H1 (cell line): ENCODE measurements at regions not wholly inside any gene's neighbourhood (a gene's known extent, or its start where the extent isn't known, plus 50 kb on each side); places are given as distances from the start of the nearest gene placed in this dataset.

Source experiments
- CTCF ChIA-PET: fragments of 300-600 bp; sonication (Branson Sonifier 250); formaldehyde crosslinking; loops from one replicate; lab custom pipeline; 2021; ENCODE audit not compliant: partially characterized antibody; lab: Charles Lee
- POLR2A ChIA-PET: fragments of 300-600 bp; sonication (Branson Sonifier 250); formaldehyde crosslinking; loops from one replicate; lab custom pipeline; 2021; ENCODE audit warnings: inconsistent platforms; ENCODE audit not compliant: partially characterized antibody; lab: Charles Lee
- DNase-seq, 2 experiments: peaks; one replicate each; pipeline versions ENCODE4 v3.0.0 to v3.0.0-alpha.2; 2010 to 2022; ENCODE audit warnings: low spot score in 2 of 2, low read depth in 1 of 2, mixed read lengths in 1 of 2
- FAIRE-seq: peaks from 2 replicates; lab custom pipeline; 2011; peaks lifted over from hg19 to GRCh38; lab: Jason Lieb, UNC
- H2AFZ ChIP-seq: 2 replicates; pipeline ENCODE4 v1.8.1; 2012; ENCODE audit warnings: low read length, inconsistent platforms
- H2AK5ac ChIP-seq: 2 replicates; pipeline ENCODE4 v1.6.1; 2013; ENCODE audit warnings: low read depth, low read length
- H2BK120ac ChIP-seq: replicated peaks from 2 replicates; pipeline ENCODE3; 2013; ENCODE audit warnings: low read depth, low read length, inconsistent platforms
- H2BK12ac ChIP-seq: 2 replicates; pipeline ENCODE4 v1.6.1; 2013; ENCODE audit warnings: low read depth, low read length
- H2BK15ac ChIP-seq: 2 replicates; pipeline ENCODE4 v1.6.1; 2013; ENCODE audit warnings: low read length
- H2BK20ac ChIP-seq: 2 replicates; pipeline ENCODE4 v1.6.1; 2013; ENCODE audit warnings: low read length
- H2BK5ac ChIP-seq: 2 replicates; pipeline ENCODE4 v1.6.1; 2013; ENCODE audit warnings: low read depth, low read length
- H3K14ac ChIP-seq: 2 replicates; pipeline ENCODE4 v1.6.1; 2013; ENCODE audit warnings: inconsistent platforms; ENCODE audit not compliant: insufficient read length
- H3K18ac ChIP-seq: 2 replicates; pipeline ENCODE4 v1.6.1; 2013; ENCODE audit warnings: low read length; ENCODE audit errors: extremely low read depth
- H3K23ac ChIP-seq: 2 replicates; pipeline ENCODE4 v1.6.1; 2013; ENCODE audit warnings: inconsistent platforms; ENCODE audit not compliant: insufficient read length
- H3K23me2 ChIP-seq: 2 replicates; pipeline ENCODE4 v1.6.1; 2013; ENCODE audit warnings: low read depth, low read length
- H3K27ac ChIP-seq: 2 replicates; pipeline ENCODE4 v1.6.1; 2011; ENCODE audit warnings: low read depth, low read length, inconsistent platforms
- H3K27me3 ChIP-seq, 4 experiments: replicated peaks in 1 of 4; 1 replicate in 1 of 4; 2 replicates in 3 of 4; pipeline versions ENCODE4 v1.6.1 to v1.8.1; 2011 to 2013; ENCODE audit warnings: low read length in 3 of 4, mild to moderate bottlenecking in 3 of 4, inconsistent platforms in 2 of 4, mixed read lengths in 2 of 4, moderate library complexity in 1 of 4; ENCODE audit not compliant: control insufficient read depth in 3 of 4, insufficient read depth in 3 of 4; ENCODE audit errors: extremely low read depth in 1 of 4
- H3K36me3 ChIP-seq, 4 experiments: 2 replicates each; pipeline versions ENCODE4 v1.6.1 to v1.8.1; 2011 to 2013; ENCODE audit warnings: mild to moderate bottlenecking in 4 of 4, low read length in 3 of 4, moderate library complexity in 2 of 4, control low read depth in 1 of 4, inconsistent platforms in 1 of 4; ENCODE audit not compliant: insufficient read depth in 4 of 4, control insufficient read depth in 2 of 4
- H3K4ac ChIP-seq: replicated peaks from 2 replicates; pipeline ENCODE3; 2013; ENCODE audit warnings: low read length, low read depth, mixed read lengths, inconsistent platforms; ENCODE audit not compliant: insufficient read length
- H3K4me1 ChIP-seq, 4 experiments: replicated peaks in 1 of 4; 1 replicate in 1 of 4; 2 replicates in 3 of 4; pipeline versions ENCODE4 v1.6.1 to v1.8.1; 2011 to 2013; ENCODE audit warnings: low read length in 3 of 4, inconsistent platforms in 2 of 4, mixed read lengths in 1 of 4; ENCODE audit not compliant: insufficient read depth in 4 of 4, control insufficient read depth in 3 of 4
- H3K4me2 ChIP-seq, 2 experiments: 2 replicates each; pipeline versions ENCODE4 v1.6.1 to v1.8.1; 2011 to 2013; ENCODE audit warnings: low read depth in 2 of 2, low read length in 2 of 2, control low read depth in 1 of 2, inconsistent platforms in 1 of 2, mild to moderate bottlenecking in 1 of 2; ENCODE audit not compliant: insufficient read depth in 1 of 2
- H3K4me3 ChIP-seq, 4 experiments: fragments of 200-600, 300-600 bp in 1 of 4; sonication (generic), shearing (Covaris generic), sonication (Bioruptor Twin) in 1 of 4; 2 replicates each; pipeline versions ENCODE4 v1.5.1 to v1.8.1; 2011 to 2016; ENCODE audit warnings: low read length in 4 of 4, low read depth in 3 of 4, control low read depth in 2 of 4, inconsistent platforms in 2 of 4, mild to moderate bottlenecking in 2 of 4, mixed read lengths in 1 of 4, moderate library complexity in 1 of 4; ENCODE audit not compliant: insufficient read depth in 2 of 4; ENCODE audit errors: extremely low read depth in 1 of 4
- H3K56ac ChIP-seq: replicated peaks from 2 replicates; pipeline ENCODE3; 2013; ENCODE audit warnings: low read depth, mild to moderate bottlenecking, mixed read lengths, low read length, inconsistent platforms; ENCODE audit not compliant: insufficient read length
- H3K79me1 ChIP-seq: 2 replicates; pipeline ENCODE4 v1.6.1; 2013; ENCODE audit warnings: low read depth, low read length, control low read depth
- H3K79me2 ChIP-seq, 2 experiments: 2 replicates each; pipeline versions ENCODE4 v1.6.1 to v1.8.1; 2012 to 2013; ENCODE audit warnings: low read length in 2 of 2, mild to moderate bottlenecking in 2 of 2, inconsistent platforms in 1 of 2; ENCODE audit not compliant: insufficient read depth in 2 of 2, control insufficient read depth in 1 of 2
- H3K9ac ChIP-seq, 4 experiments: replicated peaks in 1 of 4; 1 replicate in 1 of 4; 2 replicates in 3 of 4; pipeline versions ENCODE4 v1.6.1 to v1.8.1; 2011 to 2013; ENCODE audit warnings: low read depth in 3 of 4, low read length in 3 of 4, control low read depth in 2 of 4, mild to moderate bottlenecking in 2 of 4, moderate library complexity in 2 of 4, inconsistent platforms in 1 of 4; ENCODE audit errors: extremely low read depth in 1 of 4
- H3K9me3 ChIP-seq, 2 experiments: 2 replicates each; pipeline versions ENCODE4 v1.6.1 to v1.8.1; 2012 to 2013; ENCODE audit warnings: mild to moderate bottlenecking in 2 of 2, moderate library complexity in 2 of 2, control low read depth in 1 of 2, inconsistent platforms in 1 of 2, low read depth in 1 of 2, low read length in 1 of 2, mixed read lengths in 1 of 2; ENCODE audit not compliant: insufficient read depth in 2 of 2
- H4K20me1 ChIP-seq, 2 experiments: replicated peaks in 1 of 2; 2 replicates each; pipeline versions ENCODE3 to v1.8.1; 2011 to 2013; ENCODE audit warnings: inconsistent platforms in 2 of 2, low read length in 2 of 2, mild to moderate bottlenecking in 1 of 2; ENCODE audit not compliant: insufficient read depth in 2 of 2, control insufficient read depth in 1 of 2
- H4K5ac ChIP-seq: 2 replicates; pipeline ENCODE4 v1.6.1; 2013; ENCODE audit warnings: low read length, low read depth, mixed read lengths, inconsistent platforms; ENCODE audit not compliant: insufficient read length
- H4K8ac ChIP-seq: 2 replicates; pipeline ENCODE4 v1.8.0; 2013; ENCODE audit warnings: mild to moderate bottlenecking, moderate library complexity, low read length, inconsistent platforms; ENCODE audit not compliant: insufficient read depth; ENCODE audit errors: extremely low read depth
- H4K91ac ChIP-seq: replicated peaks from 2 replicates; pipeline ENCODE3; 2013; ENCODE audit warnings: low read length, mixed read lengths, inconsistent platforms; ENCODE audit not compliant: insufficient read length
- BRCA1 ChIP-seq: IDR thresholded peaks from 2 replicates; pipeline ENCODE4 v1.6.1; 2012; ENCODE audit warnings: low read depth, low read length, improper control_type of control experiment
- CHD1 ChIP-seq: IDR thresholded peaks from 2 replicates; pipeline ENCODE4 v1.6.1; 2012; ENCODE audit warnings: low read depth, low read length, improper control_type of control experiment
- CREB1 ChIP-seq: IDR thresholded peaks from 2 replicates; pipeline ENCODE4 v1.6.1; 2012; ENCODE audit warnings: inconsistent platforms
- WGBS, 2 experiments: shearing (Covaris generic) in 1 of 2; methylation state at CpG; one replicate each; pipeline versions ENCODE4 v1.1.6 to v1.1.7; 2013 to 2015; ENCODE audit warnings: low lambda C conversion rate in 2 of 2, mixed read lengths in 2 of 2, inconsistent platforms in 1 of 2, low coverage in 1 of 2, missing lambda C conversion rate in 1 of 2; ENCODE audit not compliant: insufficient replicate concordance in 2 of 2, insufficient coverage in 1 of 2, insufficient read length in 1 of 2; ENCODE audit errors: extremely low coverage in 1 of 2, missing lambda C conversion rate in 1 of 2; 5-methylcytosine and 5-hydroxymethylcytosine counted together

DNA sequence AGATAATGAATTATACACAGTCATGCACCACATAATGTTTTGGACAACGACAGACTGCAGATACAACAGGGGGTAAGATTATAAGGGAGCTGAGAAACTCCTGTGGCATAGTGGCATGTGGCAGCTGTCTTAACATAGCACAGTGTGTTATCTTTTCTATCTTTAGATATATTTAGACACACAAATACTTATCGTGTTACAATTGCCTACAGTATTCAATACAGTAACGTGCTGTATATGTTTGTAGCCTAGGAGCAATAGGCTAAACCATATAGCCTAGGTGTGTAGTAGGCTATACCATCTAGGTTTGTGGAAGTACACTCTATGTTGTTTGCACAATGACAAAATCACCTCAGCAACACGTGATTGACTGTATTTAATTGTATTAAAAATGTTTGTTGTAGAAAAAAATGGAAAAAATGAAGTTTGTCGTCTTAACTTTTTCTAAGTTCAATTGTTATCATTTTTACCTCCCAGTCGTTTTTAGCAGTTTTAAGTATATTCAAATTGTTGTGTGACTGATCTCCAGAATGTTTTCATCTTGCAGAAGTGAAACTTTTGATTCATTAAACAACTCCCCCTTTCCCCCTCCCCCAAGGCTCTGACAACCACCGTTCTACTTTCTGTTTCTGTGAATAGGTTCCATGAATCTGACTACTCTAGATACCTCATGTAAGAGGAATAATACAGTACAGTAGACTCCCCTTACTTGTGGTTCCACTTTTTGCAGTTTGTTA lies 351.0 kb upstream of the B3GALT2 start:
- Histone ChIP-seq H2BK20ac (no peak overlapping the region), H3K4me3 (no peak overlapping the region), H3K79me2 (no peaks in the 10 kb centered on the region), H2AFZ (no peak overlapping the region; the same call in 1 of the 2 replicates), H2AK5ac (no peak overlapping the region), H4K8ac (no peak overlapping the region), H3K18ac (no peak overlapping the region), H3K56ac (no peak overlapping the region), H2BK120ac (no peak overlapping the region), H3K36me3 (no peaks in the 10 kb centered on the region), H3K27ac (no peak overlapping the region; the same call in 1 of the 2 replicates), H4K91ac (no peak overlapping the region), H3K4me2 (no peak overlapping the region), H3K4ac (no peak overlapping the region), H3K4me1 (peaks cover 0 to 3% (median 0%) of the 10 kb centered on the region in 4 experiments; a peak in 1 of 7 replicates), H2BK12ac (no peak overlapping the region), H3K14ac (no peak overlapping the region), H3K9me3 (no peaks in the 10 kb centered on the region), H2BK5ac (no peak overlapping the region), H2BK15ac (no peak overlapping the region), H3K79me1 (no peaks in the 10 kb centered on the region), H4K20me1 (no peaks in the 10 kb centered on the region), H3K23ac (no peak overlapping the region), H3K9ac (no peak overlapping the region), H4K5ac (no peak overlapping the region), H3K23me2 (no peaks in the 10 kb centered on the region), H3K27me3 (no peaks in the 10 kb centered on the region)
- FAIRE-seq (no peak), DNase-seq (no peak)
- ChIA-PET POLR2A (no interaction called here), CTCF (no interaction called here)
- TF ChIP-seq BRCA1 = no peak
- TF ChIP-seq CREB1 = no peak
- TF ChIP-seq CHD1 = no peak
- WGBS, 2 experiments = 86 to 100% methylated on average over 1 to 7 of the region's 7 CpGs
